K562 (cell line): ENCODE measurements at regions not wholly inside any gene's neighbourhood (a gene's known extent, or its start where the extent isn't known, plus 50 kb on each side); places are given as distances from the start of the nearest gene placed in this dataset.

Experiments
- ATAC-seq: fragments of 200-7000 bp; cut with Tn5 transposase; 3 replicates; pipeline ENCODE4 v1.9.1; 2020; ENCODE audit warnings: moderate library complexity
- BruUV-seq: library from RNA; stranded (reverse); fragments of 400-500 nt; replicated peaks from 2 replicates; lab custom pipeline; 2021; lab: Mats Ljungman, UMichigan
- CTCF ChIA-PET: fragments of 300-600 bp; formaldehyde crosslinking; extraction: SDS; loops from one replicate; lab custom pipeline; 2021; ENCODE audit warnings: low intra/inter-chr PET ratio; lab: Yijun Ruan, JAX
- POLR2A ChIA-PET: fragments of 300-600, 350-650 bp; sonication (Branson Sonifier 250); formaldehyde crosslinking; extraction: SDS; loops from one replicate; lab custom pipeline; 2021; ENCODE audit warnings: antibody characterized with exemption, inconsistent platforms; lab: Yijun Ruan, JAX
- DNase-seq, 4 experiments: peaks; one replicate each; pipeline versions ENCODE4 v3.0.0 to v3.0.0-alpha.2; 2011 to 2018; ENCODE audit warnings: low spot score in 3 of 4, mixed read lengths in 3 of 4; ENCODE audit errors: extremely low read depth in 1 of 4
- FAIRE-seq: peaks from 2 replicates; lab custom pipeline; 2011; peaks lifted over from hg19 to GRCh38; lab: Jason Lieb, UNC
- H2AFZ ChIP-seq: 2 replicates; pipeline ENCODE4 v1.6.0; 2011; ENCODE audit warnings: low read depth, low read length, control low read depth, inconsistent platforms
- H3K27ac ChIP-seq: fragments of 200-600 bp; 3 replicates; pipeline ENCODE4 v1.8.0; 2011; ENCODE audit warnings: low read depth, mild to moderate bottlenecking, control low read depth, inconsistent platforms, low read length, moderate library complexity, mixed read lengths; ENCODE audit errors: extremely low read depth
- H3K27me3 ChIP-seq, 2 experiments: fragments of 300-600 bp in 1 of 2; 2 replicates in 1 of 2; 3 replicates in 1 of 2; pipeline versions ENCODE4 v1.6.0 to v1.8.0; 2011; ENCODE audit warnings: inconsistent platforms in 2 of 2, low read length in 2 of 2, mild to moderate bottlenecking in 1 of 2, mixed read lengths in 1 of 2, moderate library complexity in 1 of 2; ENCODE audit not compliant: control insufficient read depth in 2 of 2, insufficient read depth in 2 of 2
- H3K36me3 ChIP-seq: fragments of 300-600 bp; 3 replicates; pipeline ENCODE4 v1.8.0; 2011; ENCODE audit warnings: mild to moderate bottlenecking, low read length, inconsistent platforms; ENCODE audit not compliant: control insufficient read depth, insufficient read depth
- H3K4me1 ChIP-seq, 2 experiments: fragments of 200-600 bp in 1 of 2; replicated peaks in 1 of 2; 2 replicates in 1 of 2; 3 replicates in 1 of 2; pipeline versions ENCODE4 v1.5.1 to v1.8.0; 2011; ENCODE audit warnings: inconsistent platforms in 2 of 2, low read length in 2 of 2, mild to moderate bottlenecking in 1 of 2, mixed read lengths in 1 of 2, moderate library complexity in 1 of 2; ENCODE audit not compliant: control insufficient read depth in 2 of 2, insufficient read depth in 2 of 2
- H3K4me2 ChIP-seq: 2 replicates; pipeline ENCODE4 v1.6.1; 2011; ENCODE audit warnings: low read length, control low read depth, inconsistent platforms, mixed read lengths; ENCODE audit not compliant: insufficient read depth
- H3K4me3 ChIP-seq: fragments of 200-600 bp; sonication (generic), shearing (Covaris generic); 2 replicates; pipeline ENCODE4 v1.5.1; 2016; ENCODE audit warnings: control low read depth, inconsistent platforms
- H3K79me2 ChIP-seq: fragments of 200-600 bp; 3 replicates; pipeline ENCODE4 v1.8.0; 2011; ENCODE audit warnings: low read length, inconsistent platforms; ENCODE audit not compliant: control insufficient read depth, insufficient read depth
- H3K9ac ChIP-seq, 2 experiments: 2 replicates each; pipeline versions ENCODE4 v1.6.0 to v1.6.1; 2011; ENCODE audit warnings: low read depth in 2 of 2, low read length in 2 of 2, control low read depth in 1 of 2, inconsistent platforms in 1 of 2, mild to moderate bottlenecking in 1 of 2, mixed read lengths in 1 of 2; ENCODE audit not compliant: insufficient read depth in 1 of 2
- H3K9me1 ChIP-seq: one replicate; pipeline ENCODE4 v1.6.0; 2011; ENCODE audit warnings: inconsistent platforms, mild to moderate bottlenecking, low read length, moderate library complexity; ENCODE audit not compliant: control insufficient read depth, insufficient read depth
- H3K9me3 ChIP-seq: replicated peaks from 2 replicates; pipeline ENCODE4 v1.5.1; 2011; ENCODE audit warnings: low read depth, low read length, inconsistent platforms; ENCODE audit not compliant: control insufficient read depth, insufficient read depth
- H4K20me1 ChIP-seq: replicated peaks from 2 replicates; pipeline ENCODE4 v1.6.1; 2011; ENCODE audit warnings: low read length, inconsistent platforms, mixed read lengths; ENCODE audit not compliant: control insufficient read depth, insufficient read depth
- GATAD2A ChIP-seq: fragments of 450-650 bp; IDR thresholded peaks from 2 replicates; pipeline ENCODE4 v1.6.1; 2017
- HNRNPK ChIP-seq: fragments of 200-400 bp; formaldehyde crosslinking; IDR thresholded peaks from one replicate; pipeline ENCODE4 v1.6.1; 2018; ENCODE audit warnings: mild to moderate bottlenecking, low read depth, low read length; ENCODE audit not compliant: poor library complexity, severe bottlenecking
- PML ChIP-seq: IDR thresholded peaks from 2 replicates; pipeline ENCODE4 v1.6.1; 2012; ENCODE audit warnings: low read length, inconsistent platforms
- POLR2AphosphoS5 ChIP-seq: IDR thresholded peaks from 2 replicates; pipeline ENCODE4 v1.6.1; 2011; ENCODE audit warnings: mild to moderate bottlenecking, low read depth, low read length, moderate library complexity; ENCODE audit not compliant: control insufficient read depth, insufficient read depth
- PRMT5 ChIP-seq: sonication (generic); formaldehyde crosslinking; IDR thresholded peaks from 2 replicates; pipeline ENCODE4 v1.5.0; 2020; ENCODE audit warnings: missing genetic modification reagents
- RAD21 ChIP-seq, 2 experiments: fragments of 250-450 bp in 1 of 2; fragments of 450-650 bp in 1 of 2; sonication (Bioruptor Pico) in 1 of 2; formaldehyde crosslinking in 1 of 2; IDR thresholded peaks in 1 of 2; conservative IDR thresholded peaks in 1 of 2; 2 replicates each; pipeline versions ENCODE4 v1.4.0 to v1.8.0; 2020 to 2022; ENCODE audit warnings: mild to moderate bottlenecking in 2 of 2, moderate library complexity in 1 of 2
- SP1 ChIP-seq: sonication (generic); formaldehyde crosslinking; IDR thresholded peaks from 2 replicates; pipeline ENCODE4 v1.8.1; 2022; ENCODE audit warnings: mild to moderate bottlenecking, missing genetic modification reagents
- ZNF384 ChIP-seq: IDR thresholded peaks from 2 replicates; pipeline ENCODE4 v1.6.1; 2012; ENCODE audit warnings: low read depth, low read length, improper control_type of control experiment
- ZNF764 ChIP-seq: fragments of 250-450 bp; sonication (Bioruptor Pico); IDR thresholded peaks from 2 replicates; pipeline ENCODE4 v1.4.0; 2020; ENCODE audit warnings: low read depth, mild to moderate bottlenecking, moderate library complexity
- WGBS: fragments of 100-300 bp; shearing (Covaris generic); methylation state at CpG from one replicate; pipeline ENCODE4 v1.1.6; 2016; ENCODE audit warnings: low coverage, mixed read lengths; ENCODE audit not compliant: insufficient coverage; ENCODE audit errors: missing lambda C conversion rate; 5-methylcytosine and 5-hydroxymethylcytosine counted together
- in situ Hi-C: fragments of 300-500 bp; cut with MboI; formaldehyde crosslinking; loops from 4 replicates; pipeline ENCODE4 v1.15.0; 2018; ENCODE audit warnings: inconsistent platforms, mixed read lengths
- intact Hi-C: fragments of 100-400 bp; cut with micrococcal nuclease; formaldehyde crosslinking; loops from 2 replicates; pipeline ENCODE4 v1.14.2; 2022

DNA sequence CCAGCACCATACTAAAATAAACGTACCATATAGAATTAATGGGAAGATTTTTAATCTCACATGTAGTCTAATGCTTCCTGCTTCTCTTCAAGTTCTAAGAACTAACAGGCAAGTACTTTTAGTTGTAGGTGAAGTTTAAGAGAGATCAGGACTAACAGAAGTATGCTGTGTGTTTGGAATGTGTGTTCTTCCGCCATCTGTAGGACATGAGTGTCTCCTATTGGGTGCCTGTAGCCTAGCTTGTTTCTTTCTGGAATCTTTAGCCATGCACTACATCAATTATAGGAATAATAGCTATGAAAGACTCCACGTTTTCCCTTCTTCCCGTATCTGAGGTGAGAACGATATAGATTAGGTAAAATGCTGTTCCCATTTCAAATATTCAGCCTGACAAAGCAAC, 140.2 kb upstream of the AHR start:
- no peak overlapping the region for H3K4me2 ChIP-seq
- CTCF ChIA-PET, result no interaction called here
- POLR2A ChIA-PET, result no interaction called here
- no peak overlapping the region for H3K27ac ChIP-seq
- no peak overlapping the region for H3K4me3 ChIP-seq
- no peaks in the 10 kb centered on the region for H3K36me3 ChIP-seq
- no peaks in the 10 kb centered on the region for H4K20me1 ChIP-seq
- no peak overlapping the region for H3K9ac ChIP-seq
- no TSS peak for BruUV-seq
- H3K4me1 ChIP-seq, result no peaks in the 10 kb centered on the region
- H3K9me1 ChIP-seq, result no peaks in the 10 kb centered on the region
- no peak for DNase-seq
- ATAC-seq, result no peak
- no peaks in the 10 kb centered on the region for H3K9me3 ChIP-seq
- no peak overlapping the region for H2AFZ ChIP-seq
- H3K79me2 ChIP-seq, result no peaks in the 10 kb centered on the region
- 7% methylated on average over 5 of the region's 5 CpGs for WGBS
- in situ Hi-C loops (no loop called here), intact Hi-C loops (no loop called here)
- H3K27me3 ChIP-seq, result no peaks in the 10 kb centered on the region
- peak in 1 of 2 experiments; percentile 56; a peak in 2 of 4 replicates for TF ChIP-seq RAD21 (CRISPR knock-in tag; conservative IDR thresholded peaks at IDR 0.05 in 1 of 2, IDR thresholded peaks at IDR 0.05 in 1 of 2)
- no peak for TF ChIP-seq PRMT5
- no peak for FAIRE-seq

- H3K36me3 ChIP-seq, result no peaks in the 10 kb centered on the region
- H2AFZ ChIP-seq, result no peak overlapping the region
- FAIRE-seq, result no peak
- no peak overlapping the region for H3K9ac ChIP-seq
- no peaks in the 10 kb centered on the region for H3K9me1 ChIP-seq
- H3K27me3 ChIP-seq, result no peaks in the 10 kb centered on the region
- no peaks in the 10 kb centered on the region for H3K79me2 ChIP-seq
- POLR2A ChIA-PET, result interaction anchor here (0.6 kb wide), 1 partner anchor 146 kb away, joined by 4 read pairs; no protein-coding TSS in a partner anchor
- no peaks in the 10 kb centered on the region for H3K4me1 ChIP-seq
- intact Hi-C loops, result no loop called here
- in situ Hi-C loops, result no loop called here
- CTCF ChIA-PET, result no interaction called here
- H3K27ac ChIP-seq, result no peak overlapping the region
- no peak for ATAC-seq
- no peak overlapping the region for H3K4me3 ChIP-seq
- no peak for DNase-seq
- BruUV-seq, result no TSS peak
- H3K9me3 ChIP-seq, result no peaks in the 10 kb centered on the region
- no peak overlapping the region for H3K4me2 ChIP-seq
- TF ChIP-seq ZNF764 (CRISPR knock-in tag) (no peak), SP1 (CRISPR knock-in tag) (no peak), ZNF384 (no peak), HNRNPK (no peak), POLR2AphosphoS5 (no peak), PML (no peak), GATAD2A (no peak)
- no peaks in the 10 kb centered on the region for H4K20me1 ChIP-seq
- WGBS, result 14% methylated on average over 2 of the region's 2 CpGs
Observed at GRCh38 chr7:17159500-17160037, 138.9 kb upstream of the AHR start.
